WTC11 (cell line): ENCODE measurements at regions not wholly inside any gene's neighbourhood (a gene's known extent, or its start where the extent isn't known, plus 50 kb on each side); places are given as distances from the start of the nearest gene placed in this dataset.

Source experiments
- ATAC-seq: fragments of 200-7000 bp; cut with Tn5 transposase; 2 replicates; pipeline ENCODE4 v1.10.0; 2021; ENCODE audit warnings: mild to moderate bottlenecking, moderate library complexity
- CTCF ChIA-PET: fragments of 300-600 bp; sonication (Branson Sonifier 250); formaldehyde crosslinking; loops from one replicate; lab custom pipeline; 2021; ENCODE audit warnings: antibody characterized with exemption; lab: Charles Lee
- POLR2A ChIA-PET: fragments of 350-600 bp; sonication (Branson Sonifier 250); formaldehyde crosslinking; loops from one replicate; lab custom pipeline; 2021; ENCODE audit warnings: antibody characterized with exemption; lab: Charles Lee
- DNase-seq: peaks from one replicate; pipeline ENCODE4 v3.0.0; 2021; ENCODE audit warnings: low spot score
- H3K27ac Mint-ChIP-seq: 2 replicates; pipeline ENCODE4 v1.8.0; 2021; ENCODE audit warnings: mixed read lengths
- H3K27me3 Mint-ChIP-seq: 2 replicates; pipeline ENCODE4 v1.8.0; 2021; ENCODE audit warnings: low read depth, mild to moderate bottlenecking, moderate library complexity, mixed read lengths
- H3K36me3 Mint-ChIP-seq: 2 replicates; pipeline ENCODE4 v1.8.0; 2021; ENCODE audit warnings: mixed read lengths
- H3K4me1 Mint-ChIP-seq: 2 replicates; pipeline ENCODE4 v1.8.0; 2022; ENCODE audit warnings: mixed read lengths
- H3K4me3 Mint-ChIP-seq: 2 replicates; pipeline ENCODE4 v1.8.0; 2021; ENCODE audit warnings: mild to moderate bottlenecking, moderate library complexity, mixed read lengths
- H3K9me3 Mint-ChIP-seq: 2 replicates; pipeline ENCODE4 v1.8.0; 2021; ENCODE audit warnings: mixed read lengths
- ATF6 ChIP-seq: sonication (generic); formaldehyde crosslinking; IDR thresholded peaks from 2 replicates; pipeline ENCODE4 v1.8.1; 2023; ENCODE audit warnings: mild to moderate bottlenecking, missing genetic modification reagents
- CDX4 ChIP-seq: fragments of 250-450 bp; sonication (Bioruptor Pico); IDR thresholded peaks from 2 replicates; pipeline ENCODE4 v1.9.0; 2021; ENCODE audit warnings: moderate library complexity, mild to moderate bottlenecking, inconsistent platforms, borderline replicate concordance
- E2F1 ChIP-seq: sonication (generic); formaldehyde crosslinking; IDR thresholded peaks from 2 replicates; pipeline ENCODE4 v1.8.0; 2022; ENCODE audit warnings: mild to moderate bottlenecking, missing genetic modification reagents
- RELA ChIP-seq: sonication (generic); formaldehyde crosslinking; IDR thresholded peaks from 2 replicates; pipeline ENCODE4 v1.8.1; 2022; ENCODE audit warnings: missing genetic modification reagents, mild to moderate bottlenecking, borderline replicate concordance
- SMAD3 ChIP-seq: sonication (generic); formaldehyde crosslinking; IDR thresholded peaks from 2 replicates; pipeline ENCODE4 v1.8.0; 2022; ENCODE audit warnings: missing genetic modification reagents, mild to moderate bottlenecking, borderline replicate concordance
- SP1 ChIP-seq: sonication (generic); formaldehyde crosslinking; conservative IDR thresholded peaks from 2 replicates; pipeline ENCODE4 v1.8.1; 2022; ENCODE audit warnings: missing genetic modification reagents
- ZNF317 ChIP-seq: sonication (generic); formaldehyde crosslinking; IDR thresholded peaks from 2 replicates; pipeline ENCODE4 v1.8.1; 2023; ENCODE audit warnings: low read depth, mild to moderate bottlenecking, moderate library complexity, missing genetic modification reagents, borderline replicate concordance
- TF ChIP-seq, protein P1 (sequence below): sonication (generic); formaldehyde crosslinking; IDR thresholded peaks from 2 replicates; pipeline ENCODE4 v1.8.1; 2023; ENCODE audit warnings: mild to moderate bottlenecking, missing genetic modification reagents, borderline replicate concordance
- TF ChIP-seq, protein P2 (sequence below): sonication (generic); formaldehyde crosslinking; IDR thresholded peaks from 2 replicates; pipeline ENCODE4 v1.8.1; 2022; ENCODE audit warnings: missing genetic modification reagents, borderline replicate concordance
- TF ChIP-seq, protein P3 (sequence below): sonication (generic); formaldehyde crosslinking; IDR thresholded peaks from 2 replicates; pipeline ENCODE4 v1.8.0; 2023; ENCODE audit warnings: missing genetic modification reagents, mild to moderate bottlenecking, borderline replicate concordance

GRCh38 chr1:76012341-76013205, 62.0 kb upstream of the ST6GALNAC3 start:
- no peak for TF ChIP-seq RELA (CRISPR knock-in tag)
- TF ChIP-seq CDX4 = no peak
- TF ChIP-seq, protein P1, sequence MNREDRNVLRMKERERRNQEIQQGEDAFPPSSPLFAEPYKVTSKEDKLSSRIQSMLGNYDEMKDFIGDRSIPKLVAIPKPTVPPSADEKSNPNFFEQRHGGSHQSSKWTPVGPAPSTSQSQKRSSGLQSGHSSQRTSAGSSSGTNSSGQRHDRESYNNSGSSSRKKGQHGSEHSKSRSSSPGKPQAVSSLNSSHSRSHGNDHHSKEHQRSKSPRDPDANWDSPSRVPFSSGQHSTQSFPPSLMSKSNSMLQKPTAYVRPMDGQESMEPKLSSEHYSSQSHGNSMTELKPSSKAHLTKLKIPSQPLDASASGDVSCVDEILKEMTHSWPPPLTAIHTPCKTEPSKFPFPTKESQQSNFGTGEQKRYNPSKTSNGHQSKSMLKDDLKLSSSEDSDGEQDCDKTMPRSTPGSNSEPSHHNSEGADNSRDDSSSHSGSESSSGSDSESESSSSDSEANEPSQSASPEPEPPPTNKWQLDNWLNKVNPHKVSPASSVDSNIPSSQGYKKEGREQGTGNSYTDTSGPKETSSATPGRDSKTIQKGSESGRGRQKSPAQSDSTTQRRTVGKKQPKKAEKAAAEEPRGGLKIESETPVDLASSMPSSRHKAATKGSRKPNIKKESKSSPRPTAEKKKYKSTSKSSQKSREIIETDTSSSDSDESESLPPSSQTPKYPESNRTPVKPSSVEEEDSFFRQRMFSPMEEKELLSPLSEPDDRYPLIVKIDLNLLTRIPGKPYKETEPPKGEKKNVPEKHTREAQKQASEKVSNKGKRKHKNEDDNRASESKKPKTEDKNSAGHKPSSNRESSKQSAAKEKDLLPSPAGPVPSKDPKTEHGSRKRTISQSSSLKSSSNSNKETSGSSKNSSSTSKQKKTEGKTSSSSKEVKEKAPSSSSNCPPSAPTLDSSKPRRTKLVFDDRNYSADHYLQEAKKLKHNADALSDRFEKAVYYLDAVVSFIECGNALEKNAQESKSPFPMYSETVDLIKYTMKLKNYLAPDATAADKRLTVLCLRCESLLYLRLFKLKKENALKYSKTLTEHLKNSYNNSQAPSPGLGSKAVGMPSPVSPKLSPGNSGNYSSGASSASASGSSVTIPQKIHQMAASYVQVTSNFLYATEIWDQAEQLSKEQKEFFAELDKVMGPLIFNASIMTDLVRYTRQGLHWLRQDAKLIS (CRISPR knock-in tag) = no peak
- TF ChIP-seq, protein P2, sequence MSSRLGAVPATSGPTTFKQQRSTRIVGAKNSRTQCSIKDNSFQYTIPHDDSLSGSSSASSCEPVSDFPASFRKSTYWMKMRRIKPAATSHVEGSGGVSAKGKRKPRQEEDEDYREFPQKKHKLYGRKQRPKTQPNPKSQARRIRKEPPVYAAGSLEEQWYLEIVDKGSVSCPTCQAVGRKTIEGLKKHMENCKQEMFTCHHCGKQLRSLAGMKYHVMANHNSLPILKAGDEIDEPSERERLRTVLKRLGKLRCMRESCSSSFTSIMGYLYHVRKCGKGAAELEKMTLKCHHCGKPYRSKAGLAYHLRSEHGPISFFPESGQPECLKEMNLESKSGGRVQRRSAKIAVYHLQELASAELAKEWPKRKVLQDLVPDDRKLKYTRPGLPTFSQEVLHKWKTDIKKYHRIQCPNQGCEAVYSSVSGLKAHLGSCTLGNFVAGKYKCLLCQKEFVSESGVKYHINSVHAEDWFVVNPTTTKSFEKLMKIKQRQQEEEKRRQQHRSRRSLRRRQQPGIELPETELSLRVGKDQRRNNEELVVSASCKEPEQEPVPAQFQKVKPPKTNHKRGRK = no peak
- DNase-seq (no peak), ATAC-seq (no peak)
- CTCF ChIA-PET = no interaction called here
- Mint-ChIP-seq H3K4me3 (no peak overlapping the region), H3K9me3 (no peaks in the 10 kb centered on the region), H3K27me3 (no peaks in the 10 kb centered on the region), H3K4me1 (no peaks in the 10 kb centered on the region), H3K36me3 (no peaks in the 10 kb centered on the region), H3K27ac (no peak overlapping the region)
- POLR2A ChIA-PET = no interaction called here

DNA sequence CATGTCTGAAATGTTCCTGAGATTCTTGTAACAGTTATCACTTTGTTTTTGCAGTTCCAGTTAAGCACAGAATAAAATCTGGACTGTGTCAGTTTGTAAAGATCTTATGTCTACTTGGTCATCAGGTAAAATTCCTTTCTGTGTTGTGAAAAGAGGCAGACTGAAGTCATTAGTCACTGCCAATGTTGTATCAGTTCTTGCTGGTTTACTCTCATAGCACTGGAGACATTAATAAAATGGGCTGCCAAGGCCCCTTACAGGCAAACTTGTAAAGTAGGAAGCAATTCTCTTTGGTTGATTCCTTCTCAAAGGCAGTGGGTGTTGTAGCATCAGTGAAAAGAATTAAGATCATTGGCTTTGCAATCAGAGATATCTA, 61.4 kb upstream of the ST6GALNAC3 start:
- ATAC-seq = no peak
- no peak for TF ChIP-seq ATF6 (CRISPR knock-in tag)
- no peak for TF ChIP-seq ZNF317 (CRISPR knock-in tag)
- TF ChIP-seq, protein P3, sequence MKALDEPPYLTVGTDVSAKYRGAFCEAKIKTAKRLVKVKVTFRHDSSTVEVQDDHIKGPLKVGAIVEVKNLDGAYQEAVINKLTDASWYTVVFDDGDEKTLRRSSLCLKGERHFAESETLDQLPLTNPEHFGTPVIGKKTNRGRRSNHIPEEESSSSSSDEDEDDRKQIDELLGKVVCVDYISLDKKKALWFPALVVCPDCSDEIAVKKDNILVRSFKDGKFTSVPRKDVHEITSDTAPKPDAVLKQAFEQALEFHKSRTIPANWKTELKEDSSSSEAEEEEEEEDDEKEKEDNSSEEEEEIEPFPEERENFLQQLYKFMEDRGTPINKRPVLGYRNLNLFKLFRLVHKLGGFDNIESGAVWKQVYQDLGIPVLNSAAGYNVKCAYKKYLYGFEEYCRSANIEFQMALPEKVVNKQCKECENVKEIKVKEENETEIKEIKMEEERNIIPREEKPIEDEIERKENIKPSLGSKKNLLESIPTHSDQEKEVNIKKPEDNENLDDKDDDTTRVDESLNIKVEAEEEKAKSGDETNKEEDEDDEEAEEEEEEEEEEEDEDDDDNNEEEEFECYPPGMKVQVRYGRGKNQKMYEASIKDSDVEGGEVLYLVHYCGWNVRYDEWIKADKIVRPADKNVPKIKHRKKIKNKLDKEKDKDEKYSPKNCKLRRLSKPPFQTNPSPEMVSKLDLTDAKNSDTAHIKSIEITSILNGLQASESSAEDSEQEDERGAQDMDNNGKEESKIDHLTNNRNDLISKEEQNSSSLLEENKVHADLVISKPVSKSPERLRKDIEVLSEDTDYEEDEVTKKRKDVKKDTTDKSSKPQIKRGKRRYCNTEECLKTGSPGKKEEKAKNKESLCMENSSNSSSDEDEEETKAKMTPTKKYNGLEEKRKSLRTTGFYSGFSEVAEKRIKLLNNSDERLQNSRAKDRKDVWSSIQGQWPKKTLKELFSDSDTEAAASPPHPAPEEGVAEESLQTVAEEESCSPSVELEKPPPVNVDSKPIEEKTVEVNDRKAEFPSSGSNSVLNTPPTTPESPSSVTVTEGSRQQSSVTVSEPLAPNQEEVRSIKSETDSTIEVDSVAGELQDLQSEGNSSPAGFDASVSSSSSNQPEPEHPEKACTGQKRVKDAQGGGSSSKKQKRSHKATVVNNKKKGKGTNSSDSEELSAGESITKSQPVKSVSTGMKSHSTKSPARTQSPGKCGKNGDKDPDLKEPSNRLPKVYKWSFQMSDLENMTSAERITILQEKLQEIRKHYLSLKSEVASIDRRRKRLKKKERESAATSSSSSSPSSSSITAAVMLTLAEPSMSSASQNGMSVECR (CRISPR knock-in tag) = no peak
- TF ChIP-seq SMAD3 (CRISPR knock-in tag) = no peak
- no peak for TF ChIP-seq SP1 (CRISPR knock-in tag)
- no peak for TF ChIP-seq E2F1 (CRISPR knock-in tag)

More for the DNA sequence above, 61.4 kb upstream of the ST6GALNAC3 start:
- H3K27ac Mint-ChIP-seq = no peak overlapping the region
- H3K4me1 Mint-ChIP-seq = peaks cover 1% of the 10 kb centered on the region
- H3K27me3 Mint-ChIP-seq = no peaks in the 10 kb centered on the region
- no peak for DNase-seq
- H3K9me3 Mint-ChIP-seq = no peaks in the 10 kb centered on the region
- POLR2A ChIA-PET = no interaction called here
- H3K4me3 Mint-ChIP-seq = no peak overlapping the region
- CTCF ChIA-PET = no interaction called here
- no peaks in the 10 kb centered on the region for H3K36me3 Mint-ChIP-seq
